ENCODE measurements at regions not wholly inside any gene's neighbourhood (a gene's known extent, or its start where the extent isn't known, plus 50 kb on each side); places are given as distances from the start of the nearest gene placed in this dataset.
"Not testable (repeated sequence)": the region's sequence is repeated elsewhere in the genome, so short reads cannot be mapped to it uniquely, and the experiment has no call there.

DNA sequence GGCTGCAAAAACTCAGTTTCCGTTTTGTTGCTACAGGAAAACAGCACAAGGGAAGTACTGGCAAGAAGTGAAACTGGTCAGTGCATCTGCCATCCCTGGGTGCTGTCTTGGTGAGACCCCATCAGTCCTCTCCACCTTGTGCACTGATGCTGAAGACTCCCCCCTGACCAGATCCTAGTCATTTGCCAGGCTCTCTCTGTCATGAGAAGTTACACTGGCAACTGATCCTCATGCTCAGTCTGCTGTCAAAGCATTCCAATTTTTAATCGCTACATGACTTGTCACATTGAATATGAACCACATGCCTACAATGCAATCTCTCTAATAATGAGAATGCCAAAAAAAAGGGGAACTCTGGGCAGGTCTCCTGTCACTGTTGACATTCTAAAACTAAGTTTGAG lies 296.5 kb downstream of the ZIC1 start:
- no peak for ATAC-seq (ENCODE audit: low FRiP score in 2 of 2)
- Histone ChIP-seq H3K4me1 (no peaks in the 10 kb centered on the region), H3K27ac (no peak overlapping the region), H3K9me3 (no peaks in the 10 kb centered on the region), H3K36me3 (no peaks in the 10 kb centered on the region), H3K27me3 (no peaks in the 10 kb centered on the region), H3K4me3 (no peak overlapping the region)
- WGBS, 2 donors, result 61 to 80% methylated on average over 2 of the region's 2 CpGs
- no peak for DNase-seq
- TF ChIP-seq EP300 (IDR thresholded peaks at IDR 0.05) (no peak), POLR2AphosphoS5 (IDR thresholded peaks at IDR 0.05) (no peak), POLR2A (IDR thresholded peaks at IDR 0.05) (no peak)
- TF ChIP-seq, protein P1, sequence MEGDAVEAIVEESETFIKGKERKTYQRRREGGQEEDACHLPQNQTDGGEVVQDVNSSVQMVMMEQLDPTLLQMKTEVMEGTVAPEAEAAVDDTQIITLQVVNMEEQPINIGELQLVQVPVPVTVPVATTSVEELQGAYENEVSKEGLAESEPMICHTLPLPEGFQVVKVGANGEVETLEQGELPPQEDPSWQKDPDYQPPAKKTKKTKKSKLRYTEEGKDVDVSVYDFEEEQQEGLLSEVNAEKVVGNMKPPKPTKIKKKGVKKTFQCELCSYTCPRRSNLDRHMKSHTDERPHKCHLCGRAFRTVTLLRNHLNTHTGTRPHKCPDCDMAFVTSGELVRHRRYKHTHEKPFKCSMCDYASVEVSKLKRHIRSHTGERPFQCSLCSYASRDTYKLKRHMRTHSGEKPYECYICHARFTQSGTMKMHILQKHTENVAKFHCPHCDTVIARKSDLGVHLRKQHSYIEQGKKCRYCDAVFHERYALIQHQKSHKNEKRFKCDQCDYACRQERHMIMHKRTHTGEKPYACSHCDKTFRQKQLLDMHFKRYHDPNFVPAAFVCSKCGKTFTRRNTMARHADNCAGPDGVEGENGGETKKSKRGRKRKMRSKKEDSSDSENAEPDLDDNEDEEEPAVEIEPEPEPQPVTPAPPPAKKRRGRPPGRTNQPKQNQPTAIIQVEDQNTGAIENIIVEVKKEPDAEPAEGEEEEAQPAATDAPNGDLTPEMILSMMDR (IDR thresholded peaks at IDR 0.05), result no peak

DNA sequence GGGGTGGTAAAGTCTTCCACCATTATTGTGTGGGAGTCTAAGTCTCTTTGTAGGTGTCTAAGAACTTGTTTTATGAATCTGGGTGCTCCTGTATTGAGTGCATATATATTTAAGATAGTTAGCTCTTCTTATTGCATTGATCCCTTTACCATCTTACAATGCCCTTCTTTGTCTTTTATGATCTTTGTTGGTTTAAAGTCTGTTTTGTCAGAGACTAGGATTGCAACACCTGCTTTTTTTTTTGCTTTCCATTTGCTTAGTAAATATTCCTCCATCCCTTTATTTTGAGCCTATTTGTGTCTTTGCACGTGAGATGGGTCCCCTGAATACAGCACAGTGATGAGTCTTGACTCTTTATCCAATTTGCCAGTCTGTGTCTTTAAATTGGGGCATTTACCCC lies 301.6 kb downstream of the ZIC1 start:
- H3K4me3 ChIP-seq; H3K9me3 ChIP-seq; H3K36me3 ChIP-seq; H3K27me3 ChIP-seq; ATAC-seq (ENCODE audit: low FRiP score in 2 of 2); H3K4me1 ChIP-seq; H3K27ac ChIP-seq; DNase-seq: not testable (repeated sequence)
- WGBS, 2 donors, result 0 to 61% methylated on average over 1 of the region's 1 CpG

DNA sequence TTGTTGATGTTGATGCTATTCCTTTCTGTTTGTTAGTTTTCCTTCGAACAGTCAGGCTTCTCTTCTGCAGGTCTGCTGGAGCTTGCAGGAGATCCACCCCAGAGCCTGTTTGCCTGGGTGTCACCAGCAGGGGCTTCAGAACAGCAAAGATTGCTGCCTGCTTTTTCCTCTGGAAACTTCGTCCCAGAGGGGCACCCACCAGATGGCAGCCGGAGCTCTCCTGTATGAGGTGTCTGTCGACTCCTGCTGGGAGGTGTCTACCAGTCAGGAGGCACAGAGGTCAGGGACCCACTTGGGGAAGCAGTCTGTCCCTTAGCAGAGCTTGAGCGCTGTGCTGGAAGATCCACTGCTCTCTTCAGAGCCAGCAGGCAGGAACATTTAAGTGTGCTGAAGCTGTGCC lies 303.2 kb downstream of the ZIC1 start:
- no peak overlapping the region for H3K27ac ChIP-seq
- H3K9me3 ChIP-seq, result no peaks in the 10 kb centered on the region
- ATAC-seq (ENCODE audit: low FRiP score in 2 of 2), result no peak
- WGBS, 2 donors, result 72 to 78% methylated on average over 2 to 5 of the region's 5 CpGs
- H3K4me3 ChIP-seq, result no peak overlapping the region
- no peaks in the 10 kb centered on the region for H3K36me3 ChIP-seq
- no peak for DNase-seq
- TF ChIP-seq POLR2AphosphoS5 (IDR thresholded peaks at IDR 0.05), result no peak
- no peak for TF ChIP-seq POLR2A (IDR thresholded peaks at IDR 0.05)
- no peak for TF ChIP-seq EP300 (IDR thresholded peaks at IDR 0.05)
- TF ChIP-seq, protein P1 (IDR thresholded peaks at IDR 0.05), result no peak
- no peaks in the 10 kb centered on the region for H3K27me3 ChIP-seq
- no peaks in the 10 kb centered on the region for H3K4me1 ChIP-seq

DNA sequence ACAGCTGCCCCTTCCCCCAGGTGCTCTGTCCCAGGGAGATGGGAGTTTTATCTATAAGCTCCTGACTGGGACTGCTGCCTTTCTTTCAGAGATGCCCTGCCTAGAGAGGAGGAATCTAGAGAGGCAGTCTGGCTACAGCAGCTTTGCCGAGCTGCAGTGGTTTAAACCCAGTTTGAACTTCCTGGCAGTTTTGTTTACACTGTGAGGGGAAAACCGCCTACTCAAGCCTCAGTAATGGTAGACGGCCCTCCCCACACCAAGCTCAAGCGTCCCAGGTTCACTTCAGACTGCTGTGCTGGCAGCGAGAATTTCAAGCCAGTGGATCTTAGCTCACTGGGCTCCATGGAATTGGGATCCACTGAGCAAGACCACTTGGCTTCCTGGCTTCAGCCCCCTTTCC lies 303.6 kb downstream of the ZIC1 start:
- not testable (repeated sequence) for H3K4me3 ChIP-seq; DNase-seq; H3K27ac ChIP-seq; ATAC-seq (ENCODE audit: low FRiP score in 2 of 2); H3K27me3 ChIP-seq; H3K9me3 ChIP-seq; H3K36me3 ChIP-seq; H3K4me1 ChIP-seq
- 36 to 40% methylated on average over 5 of the region's 5 CpGs for WGBS, 2 donors

DNA sequence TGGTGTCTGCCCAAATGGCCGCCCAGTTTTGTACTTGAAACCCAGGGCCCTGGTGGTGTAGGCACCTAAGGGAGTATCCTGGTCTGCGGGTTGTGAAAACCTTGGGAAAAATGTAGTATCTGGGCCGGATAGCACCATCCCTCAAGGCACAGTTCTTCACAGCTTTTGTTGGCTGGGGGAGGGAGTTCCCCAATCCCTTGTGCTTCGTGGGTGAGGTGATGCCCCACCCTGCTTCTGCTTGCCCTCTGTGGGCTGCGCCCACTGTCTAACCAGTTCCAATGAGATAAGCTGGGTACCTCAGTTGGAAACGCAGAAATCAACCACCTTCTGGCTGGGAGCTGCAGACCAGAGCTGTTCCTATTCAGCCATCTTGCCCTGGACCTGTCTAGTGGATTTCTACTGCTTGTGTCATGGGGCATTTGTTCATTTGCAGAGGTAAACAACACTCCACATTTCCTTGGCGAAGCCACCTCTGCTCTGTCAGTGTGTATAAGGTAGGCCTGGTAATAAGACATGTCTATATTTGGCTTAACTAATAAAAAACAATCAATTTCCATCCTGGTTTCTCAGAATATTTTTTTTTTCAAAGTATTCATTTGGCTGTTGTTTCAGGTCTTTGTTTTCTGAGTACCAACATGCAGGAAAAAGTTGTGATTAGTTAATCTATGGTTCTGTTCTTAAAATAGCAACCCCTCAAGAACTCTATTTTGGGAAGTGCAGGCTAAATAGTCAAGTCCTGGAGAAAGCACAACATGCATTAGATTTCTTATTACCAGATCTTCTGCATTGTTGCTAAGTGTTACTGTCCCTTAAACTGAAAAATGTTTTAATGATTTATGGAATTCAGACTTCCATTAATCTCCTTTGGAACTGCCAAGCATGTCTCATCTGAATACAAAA lies 304.3 kb downstream of the ZIC1 start:
- WGBS, 2 donors, result 87 to 89% methylated on average over 6 to 7 of the region's 7 CpGs
- no peak overlapping the region for H3K4me3 ChIP-seq
- no peak for DNase-seq
- no peak overlapping the region for H3K27ac ChIP-seq
- TF ChIP-seq POLR2A (IDR thresholded peaks at IDR 0.05), result no peak
- no peak for TF ChIP-seq EP300 (IDR thresholded peaks at IDR 0.05)
- TF ChIP-seq, protein P1 (IDR thresholded peaks at IDR 0.05), result no peak
- no peak for TF ChIP-seq POLR2AphosphoS5 (IDR thresholded peaks at IDR 0.05)
- ATAC-seq (ENCODE audit: low FRiP score in 2 of 2), result no peak
- no peaks in the 10 kb centered on the region for H3K4me1 ChIP-seq
- H3K36me3 ChIP-seq, result no peaks in the 10 kb centered on the region
- no peaks in the 10 kb centered on the region for H3K27me3 ChIP-seq
- no peaks in the 10 kb centered on the region for H3K9me3 ChIP-seq

DNA sequence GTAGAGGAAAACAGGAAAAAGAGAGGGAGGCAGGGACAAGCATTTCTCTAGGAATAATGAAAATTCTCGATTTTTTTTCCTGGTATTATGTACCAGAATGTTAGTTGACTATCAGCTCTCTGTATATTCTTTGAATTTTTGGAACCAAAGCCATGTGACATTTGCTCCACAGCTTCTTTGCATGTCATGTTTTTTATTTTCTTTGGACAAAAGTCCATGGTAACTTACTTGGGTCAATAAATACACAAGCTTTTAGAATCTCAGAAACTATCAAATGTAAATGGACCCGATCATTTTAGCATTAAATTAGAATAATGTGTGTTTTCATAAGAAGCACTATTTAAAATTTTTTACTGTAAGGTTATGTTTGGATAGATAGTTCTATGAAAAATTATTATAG lies 320.5 kb downstream of the ZIC1 start:
- Histone ChIP-seq H3K36me3 (no peaks in the 10 kb centered on the region), H3K27me3 (no peaks in the 10 kb centered on the region), H3K9me3 (no peaks in the 10 kb centered on the region), H3K27ac (no peak overlapping the region), H3K4me3 (no peak overlapping the region), H3K4me1 (no peaks in the 10 kb centered on the region)
- WGBS, 2 donors, result 72 to 74% methylated on average over 2 of the region's 2 CpGs
- TF ChIP-seq, protein P1 (IDR thresholded peaks at IDR 0.05), result no peak
- no peak for TF ChIP-seq POLR2AphosphoS5 (IDR thresholded peaks at IDR 0.05)
- TF ChIP-seq POLR2A (IDR thresholded peaks at IDR 0.05), result no peak
- TF ChIP-seq EP300 (IDR thresholded peaks at IDR 0.05), result no peak
- DNase-seq (no peak), ATAC-seq (ENCODE audit: low FRiP score in 2 of 2) (no peak)
